ENCODE measurements at regions not wholly inside any gene's neighbourhood (a gene's known extent, or its start where the extent isn't known, plus 50 kb on each side); places are given as distances from the start of the nearest gene placed in this dataset.

DNA sequence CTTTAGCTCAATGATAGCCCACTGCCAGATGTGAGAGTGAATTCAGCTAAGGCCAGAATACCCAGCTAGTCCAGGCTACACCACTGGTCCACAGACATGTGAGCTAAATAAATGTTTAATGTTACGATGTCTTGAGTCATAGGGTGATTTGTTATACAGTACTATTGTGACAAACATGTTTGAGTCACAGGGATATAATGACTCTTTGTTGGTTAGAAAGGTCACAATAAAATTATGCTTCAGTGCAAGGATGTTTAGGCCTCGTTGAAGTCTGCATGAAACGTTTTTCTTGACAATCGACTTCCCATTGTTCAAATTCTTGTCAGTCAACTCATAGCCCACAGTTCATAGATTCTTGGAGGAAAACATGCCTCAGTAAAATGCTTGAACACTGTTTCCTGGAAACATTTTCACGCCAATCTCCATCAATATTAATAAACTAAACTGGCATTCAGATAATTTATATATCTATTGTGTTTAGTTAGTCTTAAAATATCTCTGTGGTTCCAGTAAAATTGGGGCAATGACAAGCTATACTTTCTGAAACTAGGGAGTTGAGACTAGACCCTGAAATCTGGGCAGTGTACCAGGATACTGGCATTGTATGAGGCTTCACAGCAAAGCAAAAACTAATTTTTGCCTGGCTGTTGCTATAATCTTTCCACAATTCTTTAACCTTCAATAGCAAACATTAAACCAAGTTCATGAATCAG lies 650.8 kb upstream of the KIRREL3 start:
- no peak for TF ChIP-seq EZH2phosphoT487 (IDR thresholded peaks at IDR 0.05; ENCODE audit: unreplicated experiment)
- TF ChIP-seq EZH2 (IDR thresholded peaks at IDR 0.05; ENCODE audit: low read depth, unreplicated experiment): no peak
- TF ChIP-seq, protein P1, sequence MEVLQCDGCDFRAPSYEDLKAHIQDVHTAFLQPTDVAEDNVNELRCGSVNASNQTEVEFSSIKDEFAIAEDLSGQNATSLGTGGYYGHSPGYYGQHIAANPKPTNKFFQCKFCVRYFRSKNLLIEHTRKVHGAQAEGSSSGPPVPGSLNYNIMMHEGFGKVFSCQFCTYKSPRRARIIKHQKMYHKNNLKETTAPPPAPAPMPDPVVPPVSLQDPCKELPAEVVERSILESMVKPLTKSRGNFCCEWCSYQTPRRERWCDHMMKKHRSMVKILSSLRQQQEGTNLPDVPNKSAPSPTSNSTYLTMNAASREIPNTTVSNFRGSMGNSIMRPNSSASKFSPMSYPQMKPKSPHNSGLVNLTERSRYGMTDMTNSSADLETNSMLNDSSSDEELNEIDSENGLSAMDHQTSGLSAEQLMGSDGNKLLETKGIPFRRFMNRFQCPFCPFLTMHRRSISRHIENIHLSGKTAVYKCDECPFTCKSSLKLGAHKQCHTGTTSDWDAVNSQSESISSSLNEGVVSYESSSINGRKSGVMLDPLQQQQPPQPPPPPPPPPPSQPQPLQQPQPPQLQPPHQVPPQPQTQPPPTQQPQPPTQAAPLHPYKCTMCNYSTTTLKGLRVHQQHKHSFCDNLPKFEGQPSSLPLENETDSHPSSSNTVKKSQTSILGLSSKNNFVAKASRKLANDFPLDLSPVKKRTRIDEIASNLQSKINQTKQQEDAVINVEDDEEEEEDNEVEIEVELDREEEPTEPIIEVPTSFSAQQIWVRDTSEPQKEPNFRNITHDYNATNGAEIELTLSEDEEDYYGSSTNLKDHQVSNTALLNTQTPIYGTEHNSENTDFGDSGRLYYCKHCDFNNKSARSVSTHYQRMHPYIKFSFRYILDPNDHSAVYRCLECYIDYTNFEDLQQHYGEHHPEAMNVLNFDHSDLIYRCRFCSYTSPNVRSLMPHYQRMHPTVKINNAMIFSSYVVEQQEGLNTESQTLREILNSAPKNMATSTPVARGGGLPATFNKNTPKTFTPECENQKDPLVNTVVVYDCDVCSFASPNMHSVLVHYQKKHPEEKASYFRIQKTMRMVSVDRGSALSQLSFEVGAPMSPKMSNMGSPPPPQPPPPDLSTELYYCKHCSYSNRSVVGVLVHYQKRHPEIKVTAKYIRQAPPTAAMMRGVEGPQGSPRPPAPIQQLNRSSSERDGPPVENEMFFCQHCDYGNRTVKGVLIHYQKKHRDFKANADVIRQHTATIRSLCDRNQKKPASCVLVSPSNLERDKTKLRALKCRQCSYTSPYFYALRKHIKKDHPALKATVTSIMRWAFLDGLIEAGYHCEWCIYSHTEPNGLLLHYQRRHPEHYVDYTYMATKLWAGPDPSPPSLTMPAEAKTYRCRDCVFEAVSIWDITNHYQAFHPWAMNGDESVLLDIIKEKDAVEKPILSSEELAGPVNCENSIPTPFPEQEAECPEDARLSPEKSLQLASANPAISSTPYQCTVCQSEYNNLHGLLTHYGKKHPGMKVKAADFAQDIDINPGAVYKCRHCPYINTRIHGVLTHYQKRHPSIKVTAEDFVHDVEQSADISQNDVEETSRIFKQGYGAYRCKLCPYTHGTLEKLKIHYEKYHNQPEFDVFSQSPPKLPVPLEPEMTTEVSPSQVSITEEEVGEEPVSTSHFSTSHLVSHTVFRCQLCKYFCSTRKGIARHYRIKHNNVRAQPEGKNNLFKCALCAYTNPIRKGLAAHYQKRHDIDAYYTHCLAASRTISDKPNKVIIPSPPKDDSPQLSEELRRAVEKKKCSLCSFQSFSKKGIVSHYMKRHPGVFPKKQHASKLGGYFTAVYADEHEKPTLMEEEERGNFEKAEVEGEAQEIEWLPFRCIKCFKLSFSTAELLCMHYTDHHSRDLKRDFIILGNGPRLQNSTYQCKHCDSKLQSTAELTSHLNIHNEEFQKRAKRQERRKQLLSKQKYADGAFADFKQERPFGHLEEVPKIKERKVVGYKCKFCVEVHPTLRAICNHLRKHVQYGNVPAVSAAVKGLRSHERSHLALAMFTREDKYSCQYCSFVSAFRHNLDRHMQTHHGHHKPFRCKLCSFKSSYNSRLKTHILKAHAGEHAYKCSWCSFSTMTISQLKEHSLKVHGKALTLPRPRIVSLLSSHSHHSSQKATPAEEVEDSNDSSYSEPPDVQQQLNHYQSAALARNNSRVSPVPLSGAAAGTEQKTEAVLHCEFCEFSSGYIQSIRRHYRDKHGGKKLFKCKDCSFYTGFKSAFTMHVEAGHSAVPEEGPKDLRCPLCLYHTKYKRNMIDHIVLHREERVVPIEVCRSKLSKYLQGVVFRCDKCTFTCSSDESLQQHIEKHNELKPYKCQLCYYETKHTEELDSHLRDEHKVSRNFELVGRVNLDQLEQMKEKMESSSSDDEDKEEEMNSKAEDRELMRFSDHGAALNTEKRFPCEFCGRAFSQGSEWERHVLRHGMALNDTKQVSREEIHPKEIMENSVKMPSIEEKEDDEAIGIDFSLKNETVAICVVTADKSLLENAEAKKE (CRISPR knock-in tag; IDR thresholded peaks at IDR 0.05): no peak
- no peak for TF ChIP-seq JUNB (IDR thresholded peaks at IDR 0.05; ENCODE audit: unreplicated experiment)
- TF ChIP-seq, protein P2, sequence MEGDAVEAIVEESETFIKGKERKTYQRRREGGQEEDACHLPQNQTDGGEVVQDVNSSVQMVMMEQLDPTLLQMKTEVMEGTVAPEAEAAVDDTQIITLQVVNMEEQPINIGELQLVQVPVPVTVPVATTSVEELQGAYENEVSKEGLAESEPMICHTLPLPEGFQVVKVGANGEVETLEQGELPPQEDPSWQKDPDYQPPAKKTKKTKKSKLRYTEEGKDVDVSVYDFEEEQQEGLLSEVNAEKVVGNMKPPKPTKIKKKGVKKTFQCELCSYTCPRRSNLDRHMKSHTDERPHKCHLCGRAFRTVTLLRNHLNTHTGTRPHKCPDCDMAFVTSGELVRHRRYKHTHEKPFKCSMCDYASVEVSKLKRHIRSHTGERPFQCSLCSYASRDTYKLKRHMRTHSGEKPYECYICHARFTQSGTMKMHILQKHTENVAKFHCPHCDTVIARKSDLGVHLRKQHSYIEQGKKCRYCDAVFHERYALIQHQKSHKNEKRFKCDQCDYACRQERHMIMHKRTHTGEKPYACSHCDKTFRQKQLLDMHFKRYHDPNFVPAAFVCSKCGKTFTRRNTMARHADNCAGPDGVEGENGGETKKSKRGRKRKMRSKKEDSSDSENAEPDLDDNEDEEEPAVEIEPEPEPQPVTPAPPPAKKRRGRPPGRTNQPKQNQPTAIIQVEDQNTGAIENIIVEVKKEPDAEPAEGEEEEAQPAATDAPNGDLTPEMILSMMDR (conservative IDR thresholded peaks at IDR 0.05; ENCODE audit: low read depth in 2 of 2): no peak
- TF ChIP-seq, protein P3, sequence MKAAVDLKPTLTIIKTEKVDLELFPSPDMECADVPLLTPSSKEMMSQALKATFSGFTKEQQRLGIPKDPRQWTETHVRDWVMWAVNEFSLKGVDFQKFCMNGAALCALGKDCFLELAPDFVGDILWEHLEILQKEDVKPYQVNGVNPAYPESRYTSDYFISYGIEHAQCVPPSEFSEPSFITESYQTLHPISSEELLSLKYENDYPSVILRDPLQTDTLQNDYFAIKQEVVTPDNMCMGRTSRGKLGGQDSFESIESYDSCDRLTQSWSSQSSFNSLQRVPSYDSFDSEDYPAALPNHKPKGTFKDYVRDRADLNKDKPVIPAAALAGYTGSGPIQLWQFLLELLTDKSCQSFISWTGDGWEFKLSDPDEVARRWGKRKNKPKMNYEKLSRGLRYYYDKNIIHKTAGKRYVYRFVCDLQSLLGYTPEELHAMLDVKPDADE (IDR thresholded peaks at IDR 0.05): no peak
- no peak for TF ChIP-seq ZNF114 (CRISPR knock-in tag; IDR thresholded peaks at IDR 0.05)
- TF ChIP-seq NANOG (IDR thresholded peaks at IDR 0.05; ENCODE audit: borderline replicate concordance): no peak
- TF ChIP-seq STAT1 (IDR thresholded peaks at IDR 0.05; ENCODE audit: unreplicated experiment): no peak
- TF ChIP-seq CREB1 (CRISPR knock-in tag; IDR thresholded peaks at IDR 0.05; ENCODE audit: low read depth): no peak
- TF ChIP-seq, protein P4, sequence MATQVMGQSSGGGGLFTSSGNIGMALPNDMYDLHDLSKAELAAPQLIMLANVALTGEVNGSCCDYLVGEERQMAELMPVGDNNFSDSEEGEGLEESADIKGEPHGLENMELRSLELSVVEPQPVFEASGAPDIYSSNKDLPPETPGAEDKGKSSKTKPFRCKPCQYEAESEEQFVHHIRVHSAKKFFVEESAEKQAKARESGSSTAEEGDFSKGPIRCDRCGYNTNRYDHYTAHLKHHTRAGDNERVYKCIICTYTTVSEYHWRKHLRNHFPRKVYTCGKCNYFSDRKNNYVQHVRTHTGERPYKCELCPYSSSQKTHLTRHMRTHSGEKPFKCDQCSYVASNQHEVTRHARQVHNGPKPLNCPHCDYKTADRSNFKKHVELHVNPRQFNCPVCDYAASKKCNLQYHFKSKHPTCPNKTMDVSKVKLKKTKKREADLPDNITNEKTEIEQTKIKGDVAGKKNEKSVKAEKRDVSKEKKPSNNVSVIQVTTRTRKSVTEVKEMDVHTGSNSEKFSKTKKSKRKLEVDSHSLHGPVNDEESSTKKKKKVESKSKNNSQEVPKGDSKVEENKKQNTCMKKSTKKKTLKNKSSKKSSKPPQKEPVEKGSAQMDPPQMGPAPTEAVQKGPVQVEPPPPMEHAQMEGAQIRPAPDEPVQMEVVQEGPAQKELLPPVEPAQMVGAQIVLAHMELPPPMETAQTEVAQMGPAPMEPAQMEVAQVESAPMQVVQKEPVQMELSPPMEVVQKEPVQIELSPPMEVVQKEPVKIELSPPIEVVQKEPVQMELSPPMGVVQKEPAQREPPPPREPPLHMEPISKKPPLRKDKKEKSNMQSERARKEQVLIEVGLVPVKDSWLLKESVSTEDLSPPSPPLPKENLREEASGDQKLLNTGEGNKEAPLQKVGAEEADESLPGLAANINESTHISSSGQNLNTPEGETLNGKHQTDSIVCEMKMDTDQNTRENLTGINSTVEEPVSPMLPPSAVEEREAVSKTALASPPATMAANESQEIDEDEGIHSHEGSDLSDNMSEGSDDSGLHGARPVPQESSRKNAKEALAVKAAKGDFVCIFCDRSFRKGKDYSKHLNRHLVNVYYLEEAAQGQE (IDR thresholded peaks at IDR 0.05; ENCODE audit: unreplicated experiment): no peak
- TF ChIP-seq ZNF331 (CRISPR knock-in tag; IDR thresholded peaks at IDR 0.05; ENCODE audit: low read depth): no peak
- no peak for TF ChIP-seq POLR2AphosphoS5 (IDR thresholded peaks at IDR 0.05; ENCODE audit: low read depth)
- Histone ChIP-seq H3K4me1 (ENCODE audit: insufficient read depth) (peaks cover 2% of the 10 kb centered on the region), H3K27me3 (ENCODE audit: insufficient read depth) (no peaks in the 10 kb centered on the region), H3K36me3 (ENCODE audit: insufficient read depth) (no peaks in the 10 kb centered on the region), H3K9me2 (ENCODE audit: insufficient read depth) (no peaks in the 10 kb centered on the region), H3K4me3 (no peak overlapping the region), H2AFZ (no peak overlapping the region), H3F3A (replicated peaks; ENCODE audit: low read depth) (no peaks in the 10 kb centered on the region), H3K4me2 (no peak overlapping the region), H3K79me2 (replicated peaks; ENCODE audit: insufficient read depth) (no peaks in the 10 kb centered on the region), H3K27ac (ENCODE audit: low read depth) (no peak overlapping the region), H4K20me1 (replicated peaks; ENCODE audit: insufficient read depth) (no peaks in the 10 kb centered on the region)
- Mint-ChIP-seq H3K4me3 (no peak overlapping the region), H3K36me3 (ENCODE audit: low read depth) (no peaks in the 10 kb centered on the region), H3K9me3 (no peaks in the 10 kb centered on the region), H3K27ac (no peak overlapping the region), H3K27me3 (ENCODE audit: insufficient read depth, low read depth, poor library complexity) (no peaks in the 10 kb centered on the region), H3K4me1 (peaks cover 5% of the 10 kb centered on the region; the same call in 2 of the 3 replicates)
- no peak for ATAC-seq
- DNase-seq (ENCODE audit: low spot score): no peak

All from GM23338 (cell line).